ENCODE measurements at regions not wholly inside any gene's neighbourhood (a gene's known extent, or its start where the extent isn't known, plus 50 kb on each side); places are given as distances from the start of the nearest gene placed in this dataset.

- no peaks in the 10 kb centered on the region for H3K4me1 Mint-ChIP-seq
- H3K36me3 Mint-ChIP-seq = no peaks in the 10 kb centered on the region
- no peak overlapping the region for H3K27ac Mint-ChIP-seq
- H3K9me3 Mint-ChIP-seq = peaks cover under 1% of the 10 kb centered on the region
- no peak overlapping the region for H3K4me3 Mint-ChIP-seq
- ATAC-seq = no peak
- no peaks in the 10 kb centered on the region for H3K27me3 Mint-ChIP-seq
Observed at GRCh38 chr14:86521031-86521730, 991.2 kb downstream of the FLRT2 start.

DNA sequence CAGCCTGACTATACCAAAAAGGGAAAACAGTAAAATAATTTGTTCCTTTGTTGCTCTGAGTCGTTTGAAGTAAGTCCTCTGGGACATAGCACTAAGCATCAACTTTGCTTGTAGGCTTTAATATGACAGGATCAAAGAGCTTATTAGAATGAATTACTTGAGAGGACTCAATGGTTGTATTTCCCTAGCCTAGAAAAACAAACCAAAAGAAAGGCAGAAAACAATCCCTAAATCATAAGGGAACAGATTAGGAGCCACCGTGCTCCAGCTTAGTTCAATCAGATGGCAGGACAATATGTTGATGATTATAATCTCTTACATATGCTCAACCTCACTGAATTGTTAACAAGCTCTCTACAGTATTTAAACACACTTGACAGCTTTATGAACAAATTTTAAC, 988.4 kb downstream of the FLRT2 start:
- no peak for ATAC-seq
- no peaks in the 10 kb centered on the region for H3K4me1 Mint-ChIP-seq
- no peaks in the 10 kb centered on the region for H3K36me3 Mint-ChIP-seq
- H3K27me3 Mint-ChIP-seq = no peaks in the 10 kb centered on the region
- peaks cover 12% of the 10 kb centered on the region for H3K9me3 Mint-ChIP-seq
- no peak overlapping the region for H3K4me3 Mint-ChIP-seq
- H3K27ac Mint-ChIP-seq = no peak overlapping the region

DNA sequence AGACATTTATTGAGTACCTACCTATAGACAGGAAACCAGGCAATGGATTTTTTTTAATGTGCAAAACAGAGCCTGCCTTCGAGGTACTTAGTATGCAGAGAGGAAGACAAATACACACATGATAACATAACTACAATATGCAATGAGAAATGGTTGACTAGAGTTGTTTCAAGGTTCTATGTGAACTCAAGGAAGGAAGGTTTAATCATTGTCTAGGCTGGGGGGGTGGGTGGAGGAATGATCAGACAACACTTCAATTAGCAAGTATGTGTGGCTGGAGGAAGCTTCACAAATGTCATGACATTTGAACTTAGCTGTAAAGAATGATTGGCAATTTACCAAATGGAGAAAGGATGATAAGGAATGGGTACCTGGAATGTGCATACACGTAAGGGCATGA, 985.3 kb downstream of the FLRT2 start:
- peaks cover 12% of the 10 kb centered on the region for H3K9me3 Mint-ChIP-seq
- no peak for ATAC-seq
- no peaks in the 10 kb centered on the region for H3K27me3 Mint-ChIP-seq
- no peaks in the 10 kb centered on the region for H3K4me1 Mint-ChIP-seq
- no peak overlapping the region for H3K27ac Mint-ChIP-seq
- no peaks in the 10 kb centered on the region for H3K36me3 Mint-ChIP-seq
- H3K4me3 Mint-ChIP-seq = no peak overlapping the region

DNA sequence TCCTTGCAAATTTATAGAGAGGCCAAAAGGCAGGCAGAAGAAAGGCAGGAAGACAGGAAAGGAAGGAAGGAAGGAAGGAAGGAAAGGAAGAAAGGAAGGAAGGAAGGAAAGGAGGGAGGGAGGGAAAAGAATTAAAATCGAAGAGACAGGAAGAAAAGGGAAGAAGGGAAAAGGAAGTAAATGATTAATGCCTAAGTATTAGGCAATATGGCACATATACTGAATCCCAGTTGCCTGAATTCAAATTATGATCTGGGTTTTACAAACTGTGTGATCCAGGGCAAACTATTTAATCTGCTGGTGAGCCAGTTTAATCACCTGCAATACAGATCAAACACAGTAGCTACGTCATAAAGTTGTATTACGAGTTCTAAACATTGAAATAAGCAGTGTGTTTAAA, 983.6 kb downstream of the FLRT2 start:
- peaks cover 12% of the 10 kb centered on the region for H3K9me3 Mint-ChIP-seq
- no peak overlapping the region for H3K27ac Mint-ChIP-seq
- no peaks in the 10 kb centered on the region for H3K4me1 Mint-ChIP-seq
- no peak for ATAC-seq
- no peaks in the 10 kb centered on the region for H3K36me3 Mint-ChIP-seq
- no peaks in the 10 kb centered on the region for H3K27me3 Mint-ChIP-seq
- no peak overlapping the region for H3K4me3 Mint-ChIP-seq

DNA sequence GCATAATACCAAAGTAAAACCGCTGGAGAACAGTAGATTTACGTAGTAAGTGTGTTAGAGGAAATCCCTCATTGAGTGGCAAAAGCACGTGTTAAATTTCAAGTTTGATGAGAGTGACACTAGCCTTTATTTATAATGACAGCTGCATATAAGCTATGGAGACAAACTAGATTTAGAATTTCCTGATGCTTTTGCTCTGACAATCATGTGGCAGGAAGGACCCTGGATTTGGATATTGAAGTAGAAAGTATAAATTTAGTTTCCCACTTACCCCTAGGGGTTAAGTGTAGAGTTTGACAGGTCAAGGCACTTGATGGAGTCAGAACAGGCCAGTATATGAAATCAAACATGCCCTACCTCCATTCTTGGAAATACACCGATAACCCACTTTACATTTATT, 983.1 kb downstream of the FLRT2 start:
- peaks cover 12% of the 10 kb centered on the region for H3K9me3 Mint-ChIP-seq
- ATAC-seq = no peak
- no peaks in the 10 kb centered on the region for H3K4me1 Mint-ChIP-seq
- H3K27ac Mint-ChIP-seq = no peak overlapping the region
- no peaks in the 10 kb centered on the region for H3K36me3 Mint-ChIP-seq
- no peak overlapping the region for H3K4me3 Mint-ChIP-seq
- H3K27me3 Mint-ChIP-seq = no peaks in the 10 kb centered on the region

DNA sequence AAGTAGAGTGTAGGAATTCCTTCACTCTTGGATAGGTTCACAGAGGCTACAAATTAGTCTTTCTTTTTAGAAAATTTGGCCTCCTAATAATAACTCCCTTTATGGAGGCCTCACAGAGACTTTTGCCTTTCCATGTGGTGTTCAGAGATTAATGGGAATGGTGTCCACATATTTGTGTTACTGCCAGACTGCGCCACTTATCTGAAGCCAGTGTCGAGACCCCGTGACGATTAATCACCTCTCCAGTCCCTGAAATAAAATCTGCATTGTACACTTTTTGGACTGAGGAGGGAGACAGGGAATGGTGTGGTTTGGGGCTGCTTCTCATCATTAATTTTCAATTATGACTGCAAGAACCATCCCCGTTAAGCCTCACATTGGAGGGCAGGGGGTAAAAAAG, 980.5 kb downstream of the FLRT2 start:
- Mint-ChIP-seq H3K9me3 (peaks cover 6% of the 10 kb centered on the region), H3K4me3 (no peak overlapping the region), H3K27me3 (no peaks in the 10 kb centered on the region), H3K4me1 (no peaks in the 10 kb centered on the region), H3K27ac (no peak overlapping the region), H3K36me3 (no peaks in the 10 kb centered on the region)
- no peak for ATAC-seq

DNA sequence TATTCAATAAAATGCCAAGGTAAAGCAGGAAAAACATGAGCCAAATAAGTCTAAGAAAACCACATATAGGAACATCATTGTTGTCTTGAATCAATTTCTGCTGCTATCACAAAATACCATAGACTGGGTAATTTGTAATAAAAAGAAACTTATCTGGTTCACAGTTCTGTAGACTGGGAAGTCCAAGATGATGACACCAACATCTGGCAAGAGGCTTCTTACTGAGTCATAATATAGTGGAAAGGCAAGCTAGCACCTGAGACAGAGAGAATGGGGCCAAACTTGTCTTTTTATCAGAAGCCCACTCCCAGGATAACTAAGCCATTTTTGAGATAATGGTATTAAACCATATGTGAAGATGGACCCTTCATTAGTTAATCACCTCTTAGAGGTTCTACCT, 975.9 kb downstream of the FLRT2 start:
- no peaks in the 10 kb centered on the region for H3K36me3 Mint-ChIP-seq
- no peak overlapping the region for H3K27ac Mint-ChIP-seq
- no peaks in the 10 kb centered on the region for H3K9me3 Mint-ChIP-seq
- H3K27me3 Mint-ChIP-seq = no peaks in the 10 kb centered on the region
- ATAC-seq = no peak
- H3K4me3 Mint-ChIP-seq = no peak overlapping the region
- no peaks in the 10 kb centered on the region for H3K4me1 Mint-ChIP-seq

GRCh38 chr14:86501611-86502010, 971.7 kb downstream of the FLRT2 start:
- Mint-ChIP-seq H3K36me3 (no peaks in the 10 kb centered on the region), H3K4me1 (no peaks in the 10 kb centered on the region), H3K27me3 (no peaks in the 10 kb centered on the region), H3K9me3 (no peaks in the 10 kb centered on the region), H3K27ac (no peak overlapping the region), H3K4me3 (no peak overlapping the region)
- ATAC-seq = no peak

GRCh38 chr14:86491743-86492142, 961.8 kb downstream of the FLRT2 start:
- no peak for ATAC-seq
- no peak overlapping the region for H3K27ac Mint-ChIP-seq
- no peaks in the 10 kb centered on the region for H3K4me1 Mint-ChIP-seq
- no peaks in the 10 kb centered on the region for H3K36me3 Mint-ChIP-seq
- no peaks in the 10 kb centered on the region for H3K27me3 Mint-ChIP-seq
- H3K4me3 Mint-ChIP-seq = no peak overlapping the region
- no peaks in the 10 kb centered on the region for H3K9me3 Mint-ChIP-seq

- H3K27ac Mint-ChIP-seq = no peak overlapping the region
- H3K27me3 Mint-ChIP-seq = no peaks in the 10 kb centered on the region
- H3K4me1 Mint-ChIP-seq = no peaks in the 10 kb centered on the region
- no peak overlapping the region for H3K4me3 Mint-ChIP-seq
- H3K9me3 Mint-ChIP-seq = peaks cover 3% of the 10 kb centered on the region
- no peak for ATAC-seq
- H3K36me3 Mint-ChIP-seq = no peaks in the 10 kb centered on the region
Observed at GRCh38 chr14:86481104-86481503, 951.2 kb downstream of the FLRT2 start.

DNA sequence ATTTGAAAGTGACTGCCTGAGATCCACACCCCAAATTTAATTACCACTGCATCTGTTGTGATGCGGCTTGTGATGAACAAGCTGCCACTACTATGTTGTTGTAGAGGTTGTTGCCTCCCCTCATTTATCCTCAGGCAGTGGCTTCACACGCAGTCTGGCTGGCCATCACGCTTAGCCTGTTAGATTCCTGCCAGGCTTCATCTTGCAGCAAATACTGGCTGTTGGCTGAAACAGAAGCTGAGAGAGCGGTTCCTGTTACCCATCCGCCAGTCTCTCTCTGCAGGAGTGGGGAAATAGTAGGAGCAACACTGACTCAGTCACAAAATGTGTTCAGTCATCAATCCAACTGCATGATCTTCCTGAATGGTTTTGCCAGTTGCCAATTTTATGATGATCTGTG, 934.4 kb downstream of the FLRT2 start:
- H3K9me3 Mint-ChIP-seq = peaks cover 6% of the 10 kb centered on the region
- H3K4me1 Mint-ChIP-seq = no peaks in the 10 kb centered on the region
- H3K4me3 Mint-ChIP-seq = no peak overlapping the region
- no peaks in the 10 kb centered on the region for H3K27me3 Mint-ChIP-seq
- H3K36me3 Mint-ChIP-seq = no peaks in the 10 kb centered on the region
- ATAC-seq = no peak
- H3K27ac Mint-ChIP-seq = no peak overlapping the region

DNA sequence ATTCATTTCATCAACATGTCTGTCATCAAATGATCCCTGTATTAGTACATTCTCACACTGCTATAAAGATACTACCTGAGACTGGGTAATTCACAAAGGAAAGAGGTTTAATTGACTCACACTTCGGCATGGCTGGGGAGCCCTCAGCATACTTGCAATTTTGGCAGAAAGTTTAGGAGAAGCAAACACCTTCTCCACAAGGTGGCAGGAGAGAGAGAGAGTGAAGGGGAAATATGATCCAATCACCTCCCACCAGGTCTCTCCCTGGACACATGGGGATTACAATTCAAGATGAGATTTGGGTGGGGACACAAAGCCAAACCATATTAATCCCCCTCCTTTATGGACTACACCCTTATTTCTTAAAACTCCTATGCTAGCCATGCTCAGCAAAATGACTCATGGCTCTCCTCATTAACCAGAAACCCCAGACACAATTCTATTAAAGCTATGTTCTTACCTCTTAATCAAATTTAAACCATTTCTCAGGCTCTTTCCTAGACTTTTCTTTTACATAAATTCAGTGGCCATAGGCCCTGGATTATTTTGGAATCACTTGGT, 932.3 kb downstream of the FLRT2 start:
- no peaks in the 10 kb centered on the region for H3K36me3 Mint-ChIP-seq
- H3K27ac Mint-ChIP-seq = no peak overlapping the region
- peaks cover 3% of the 10 kb centered on the region for H3K9me3 Mint-ChIP-seq
- ATAC-seq = no peak
- no peaks in the 10 kb centered on the region for H3K4me1 Mint-ChIP-seq
- H3K27me3 Mint-ChIP-seq = no peaks in the 10 kb centered on the region
- H3K4me3 Mint-ChIP-seq = no peak overlapping the region

- Mint-ChIP-seq H3K4me1 (no peaks in the 10 kb centered on the region), H3K4me3 (no peak overlapping the region), H3K27ac (no peak overlapping the region), H3K9me3 (peaks cover 6% of the 10 kb centered on the region), H3K36me3 (no peaks in the 10 kb centered on the region), H3K27me3 (no peaks in the 10 kb centered on the region)
- no peak for ATAC-seq
Observed at GRCh38 chr14:86457481-86458135, 927.7 kb downstream of the FLRT2 start.

- Mint-ChIP-seq H3K36me3 (no peaks in the 10 kb centered on the region), H3K4me3 (no peak overlapping the region), H3K27ac (no peak overlapping the region), H3K4me1 (no peaks in the 10 kb centered on the region), H3K27me3 (no peaks in the 10 kb centered on the region), H3K9me3 (peaks cover 3% of the 10 kb centered on the region)
- ATAC-seq = no peak
Observed at GRCh38 chr14:86450085-86450484, 920.1 kb downstream of the FLRT2 start.

GRCh38 chr14:86442135-86442534, 912.2 kb downstream of the FLRT2 start:
- H3K36me3 Mint-ChIP-seq = no peaks in the 10 kb centered on the region
- H3K4me3 Mint-ChIP-seq = no peak overlapping the region
- no peaks in the 10 kb centered on the region for H3K4me1 Mint-ChIP-seq
- H3K27ac Mint-ChIP-seq = no peak overlapping the region
- H3K9me3 Mint-ChIP-seq = peaks cover 3% of the 10 kb centered on the region
- no peaks in the 10 kb centered on the region for H3K27me3 Mint-ChIP-seq
- ATAC-seq = no peak

DNA sequence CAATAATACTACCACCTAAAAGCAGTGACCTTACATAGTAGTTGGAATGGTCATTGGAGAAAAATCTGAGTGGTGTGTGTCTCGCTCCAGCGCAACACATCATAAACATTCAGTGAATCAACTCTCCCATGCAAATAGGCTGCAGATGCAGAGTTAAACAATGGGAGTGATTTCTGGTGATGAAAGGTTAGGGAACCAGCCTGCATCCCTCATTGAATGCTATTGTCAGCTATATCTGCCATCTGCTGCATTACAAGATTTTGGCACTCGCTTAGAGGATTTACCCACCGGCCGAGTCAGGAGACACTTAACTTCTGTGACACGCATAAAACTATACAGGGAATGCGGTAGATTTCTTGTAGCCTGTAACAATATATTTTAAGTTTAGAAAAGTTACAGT, 900.9 kb downstream of the FLRT2 start:
- Mint-ChIP-seq H3K4me3 (no peak overlapping the region), H3K36me3 (no peaks in the 10 kb centered on the region), H3K27me3 (no peaks in the 10 kb centered on the region), H3K4me1 (no peaks in the 10 kb centered on the region), H3K9me3 (peaks cover 6% of the 10 kb centered on the region), H3K27ac (no peak overlapping the region)
- no peak for ATAC-seq

Measured in stimulated activated memory B cell treated with anti-CD40 and anti-IgM and Interleukin-4, amounts not matched to agents 10 μg/mL and 1 μg/mL and 100 μg/mL, for 72 hours (primary cell).